ENCODE measurements at regions not wholly inside any gene's neighbourhood (a gene's known extent, or its start where the extent isn't known, plus 50 kb on each side); places are given as distances from the start of the nearest gene placed in this dataset.
"Not testable (repeated sequence)": the region's sequence is repeated elsewhere in the genome, so short reads cannot be mapped to it uniquely, and the experiment has no call there.

DNA sequence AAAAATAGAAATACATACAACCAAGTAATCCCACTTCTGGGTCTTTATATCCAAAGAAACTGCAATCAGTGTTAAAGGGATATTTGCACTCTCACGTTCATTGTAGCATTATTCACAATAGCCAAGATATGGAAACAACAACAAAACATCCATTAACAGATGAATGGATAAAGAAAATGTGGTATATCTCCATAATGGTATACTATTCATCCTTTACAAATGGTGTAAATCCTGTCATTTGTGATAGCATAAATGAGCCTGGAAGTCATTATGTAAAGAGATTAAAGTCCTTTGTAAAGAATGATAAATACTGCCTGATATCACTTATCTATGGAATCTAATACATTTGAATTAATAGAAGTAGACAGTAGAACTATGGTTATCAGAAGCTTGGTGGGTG lies 327.7 kb downstream of the UTRN start:
- no peak for DNase-seq (ENCODE audit: low read depth, low spot score)

DNA sequence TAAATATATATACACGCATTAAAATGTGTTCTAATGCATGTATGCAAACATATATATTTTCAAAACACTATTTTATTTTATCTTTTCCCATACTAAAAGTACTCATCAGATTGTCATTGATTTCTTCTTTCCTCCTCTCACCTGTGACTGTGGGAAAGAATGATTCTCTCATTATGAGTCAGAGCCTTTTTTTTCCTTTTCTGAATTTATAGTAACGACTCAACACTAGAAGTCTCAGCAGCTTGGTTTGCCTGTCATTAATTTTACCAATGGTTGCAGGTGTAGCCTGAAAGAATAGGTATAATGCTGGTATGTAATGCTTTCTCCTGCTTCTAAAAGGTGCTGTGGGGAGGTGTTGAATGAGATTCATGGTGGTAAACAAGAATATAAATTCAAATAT lies 328.7 kb downstream of the UTRN start:
- DNase-seq (ENCODE audit: low read depth, low spot score): no peak

DNA sequence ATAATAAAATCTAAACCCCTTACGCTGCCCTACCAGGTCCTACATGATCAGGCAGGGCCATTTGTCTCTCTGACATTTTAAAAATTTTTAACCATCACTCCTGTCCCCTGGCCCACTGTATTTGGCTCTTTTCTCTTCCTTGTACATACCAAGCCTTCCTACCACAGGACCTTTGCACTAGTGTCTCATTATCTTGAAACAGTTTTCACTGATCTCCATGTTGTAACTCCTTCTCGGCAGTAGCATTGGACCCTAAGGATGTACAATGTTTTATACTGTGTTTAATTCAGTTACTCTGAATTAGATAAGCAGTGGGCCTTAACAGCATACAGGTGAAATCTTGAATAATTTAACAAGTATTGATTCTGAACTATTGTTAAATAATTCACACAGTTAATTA lies 330.7 kb downstream of the UTRN start:
- DNase-seq (ENCODE audit: low read depth, low spot score): no peak

DNA sequence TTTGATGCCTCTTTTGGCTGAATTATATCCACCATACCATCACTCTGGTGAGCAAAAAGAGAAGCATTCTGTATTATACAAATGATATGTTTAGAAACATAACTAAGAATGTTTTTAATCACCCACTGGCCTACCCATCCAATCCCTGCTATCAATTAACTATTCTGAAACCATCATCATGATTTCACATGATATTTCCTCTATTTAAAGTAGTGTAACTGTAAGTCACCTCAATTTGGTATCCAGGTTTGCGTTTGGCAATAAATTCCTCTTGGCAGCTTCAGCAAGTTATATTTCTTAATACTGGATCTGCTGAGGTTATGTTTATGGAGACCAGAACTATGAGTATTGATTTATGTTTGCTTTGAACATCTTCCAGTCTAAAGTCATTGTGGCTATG lies 332.1 kb downstream of the UTRN start:
- DNase-seq (ENCODE audit: low read depth, low spot score): no peak

DNA sequence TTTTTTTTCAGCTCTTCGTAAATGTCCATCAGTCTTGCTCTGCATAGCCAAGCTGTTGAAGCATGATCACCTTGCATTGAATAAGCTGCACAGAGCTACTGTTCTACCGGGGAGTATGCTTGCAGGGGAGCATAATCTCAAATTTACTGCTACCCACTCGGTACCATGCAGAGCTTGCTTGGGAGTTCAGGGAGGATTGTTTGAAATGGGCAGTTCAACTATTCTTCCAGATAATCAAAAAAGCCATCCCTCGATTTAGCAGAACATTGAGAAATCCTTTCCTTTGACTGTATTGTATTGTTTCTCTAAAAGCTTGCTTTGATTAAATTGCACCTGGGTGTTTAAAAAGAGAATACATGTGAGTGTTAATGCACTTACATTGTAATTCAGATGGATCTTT lies 332.6 kb downstream of the UTRN start:
- no peak for DNase-seq (ENCODE audit: low read depth, low spot score)

DNA sequence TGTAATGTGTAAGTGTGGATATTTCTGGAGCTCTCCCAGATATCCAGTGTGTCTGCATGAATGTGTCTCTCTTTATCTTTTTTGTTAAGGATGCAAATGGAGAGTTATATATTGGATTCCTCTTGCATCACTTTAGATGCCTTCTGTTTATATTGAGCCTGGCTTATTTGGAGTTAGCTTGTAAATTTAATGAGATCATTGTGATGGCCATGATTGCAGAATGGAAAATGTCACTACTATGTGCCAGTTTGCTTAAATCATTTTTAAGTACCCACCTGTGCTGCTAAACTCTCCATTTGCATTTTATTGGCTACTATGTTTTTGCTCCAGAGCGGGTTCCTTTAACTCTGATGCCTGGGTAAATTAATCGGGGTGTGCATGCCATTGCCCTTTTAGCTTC lies 334.8 kb downstream of the UTRN start:
- DNase-seq (ENCODE audit: low read depth, low spot score): no peak

DNA sequence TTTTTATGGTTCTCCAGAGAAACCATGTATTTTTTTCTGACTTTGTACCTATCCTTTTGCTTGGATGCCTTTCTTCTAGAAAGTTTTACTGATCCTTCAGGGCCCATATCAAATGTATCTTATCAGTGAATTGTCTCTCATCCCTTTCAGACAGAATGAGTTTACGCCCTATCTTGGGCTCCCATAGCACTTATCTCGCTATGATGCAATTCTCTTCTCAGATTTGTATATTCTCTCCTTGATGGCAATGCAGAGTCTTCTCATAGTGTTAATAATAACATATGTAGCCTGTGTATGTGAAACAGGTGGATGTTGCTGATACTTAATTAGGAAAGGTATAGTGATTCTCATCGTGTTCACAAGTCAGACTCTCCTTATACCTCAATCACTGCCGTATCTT lies 336.2 kb downstream of the UTRN start:
- no peak for DNase-seq (ENCODE audit: low read depth, low spot score)

DNA sequence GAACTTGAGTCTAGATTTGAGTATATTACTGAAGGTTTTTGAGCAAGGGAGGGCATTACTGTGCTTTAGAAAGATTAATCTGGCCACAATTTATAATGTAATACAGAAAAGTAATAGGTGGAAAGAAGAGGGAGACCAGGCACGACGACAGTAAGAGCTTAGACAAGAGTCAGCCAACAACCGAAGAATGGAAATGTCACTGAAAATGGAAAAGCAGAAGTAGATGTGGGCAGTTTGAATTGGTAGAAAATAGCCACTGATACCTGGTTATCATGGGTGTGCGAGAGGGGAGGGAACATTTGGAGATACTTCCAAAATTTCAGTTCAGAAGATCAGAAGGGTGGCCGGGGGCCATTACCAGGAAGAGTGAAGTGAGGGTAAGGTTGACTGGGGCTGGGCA lies 339.1 kb downstream of the UTRN start:
- DNase-seq (ENCODE audit: low read depth, low spot score): no peak

DNA sequence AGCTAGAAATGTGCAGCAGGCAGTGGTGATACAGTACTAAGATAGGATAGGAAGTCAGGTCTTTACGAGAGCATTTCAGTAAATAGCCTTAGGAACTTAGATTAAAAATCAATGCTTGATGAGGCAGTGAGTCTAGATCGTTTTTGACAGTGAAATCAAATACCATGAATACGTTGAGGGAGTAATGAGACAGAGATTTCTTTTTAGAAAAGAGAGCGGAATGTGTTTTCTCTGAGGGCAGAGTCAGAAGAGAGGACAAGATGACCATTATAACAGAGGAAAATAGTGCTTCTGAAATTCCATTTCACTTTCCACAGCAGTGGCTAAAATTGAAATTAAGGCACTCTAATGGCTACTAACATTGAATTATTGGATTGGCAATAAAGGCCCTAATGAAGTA lies 339.6 kb downstream of the UTRN start:
- DNase-seq (ENCODE audit: low read depth, low spot score): no peak

DNA sequence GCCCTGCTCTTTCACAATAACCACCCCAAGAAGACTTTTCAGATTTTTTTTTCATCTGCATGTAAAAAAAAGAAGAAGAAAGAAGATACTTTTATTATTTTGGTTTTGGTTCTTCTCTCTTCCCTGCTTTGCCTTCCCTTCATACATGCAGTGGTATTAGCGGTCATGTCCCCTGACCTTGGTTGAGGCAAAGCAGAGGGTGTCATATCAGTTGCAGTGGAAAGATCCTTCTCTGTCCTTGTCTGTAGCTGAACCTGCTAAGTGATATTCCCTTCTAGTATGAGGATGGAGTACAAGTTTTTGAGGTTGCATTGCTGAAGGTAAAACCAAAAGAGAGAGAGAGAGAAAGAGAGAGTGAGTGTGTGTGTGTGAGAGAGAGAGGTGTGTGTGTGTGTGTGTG lies 345.7 kb downstream of the UTRN start:
- no peak for DNase-seq (ENCODE audit: low read depth, low spot score)

DNA sequence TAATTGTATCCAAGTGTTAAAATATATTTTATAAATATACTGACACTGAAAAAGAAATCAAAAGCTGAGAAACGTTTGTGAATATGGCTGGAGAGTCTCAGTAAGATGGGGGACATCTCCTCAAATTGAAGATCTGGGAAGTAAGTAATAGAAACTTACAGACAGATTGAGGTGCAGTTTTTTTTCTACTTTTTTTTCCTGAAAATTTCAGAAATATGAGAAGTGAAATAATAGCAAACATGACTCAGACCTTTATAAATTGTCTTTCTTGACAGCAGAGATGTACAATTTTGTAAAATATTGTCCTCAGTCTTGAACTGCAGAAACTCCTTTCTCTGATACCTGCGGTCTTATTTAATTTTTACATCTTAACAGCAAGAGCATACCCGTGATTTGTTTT lies 347.1 kb downstream of the UTRN start:
- DNase-seq (ENCODE audit: low read depth, low spot score): no peak

DNA sequence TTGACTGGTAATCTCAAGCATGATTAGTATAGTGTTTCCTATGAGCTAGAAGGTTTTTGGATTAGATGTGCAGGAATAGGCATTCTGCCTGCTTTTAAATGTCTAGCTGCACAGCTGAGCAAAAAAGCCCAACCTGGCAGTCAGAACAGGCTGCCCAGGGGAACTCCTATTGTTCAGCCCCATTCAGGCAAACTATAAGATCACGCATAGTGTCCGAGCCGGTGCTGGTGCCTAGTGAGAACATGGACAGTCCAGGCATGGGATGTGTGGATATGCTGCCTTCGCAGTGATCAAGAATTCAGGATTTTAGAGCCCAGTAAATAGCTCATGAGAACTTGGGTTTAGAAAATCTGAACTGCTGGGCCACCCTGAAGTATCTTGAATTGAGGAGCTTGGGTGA lies 348.8 kb downstream of the UTRN start:
- no peak for DNase-seq (ENCODE audit: low read depth, low spot score)

DNA sequence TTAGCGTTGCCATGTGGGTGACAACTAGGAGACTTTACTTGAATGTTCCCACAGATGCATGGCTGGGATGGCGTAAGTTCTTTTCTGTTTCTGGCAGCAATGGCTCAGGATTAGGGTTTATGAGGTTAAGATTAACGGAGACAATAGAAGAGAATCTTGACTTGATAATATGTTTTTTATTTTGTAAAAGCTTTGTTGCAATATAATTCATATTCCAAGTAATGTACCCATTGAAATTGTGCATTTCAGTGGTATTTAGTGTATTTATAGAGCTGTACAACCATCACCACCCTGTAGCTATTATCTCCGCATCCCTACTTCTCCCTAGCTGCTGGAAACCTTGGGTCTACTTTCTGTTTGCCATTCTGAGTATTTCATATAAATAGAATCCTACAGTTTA lies 349.2 kb downstream of the UTRN start:
- DNase-seq (ENCODE audit: low read depth, low spot score): no peak

DNA sequence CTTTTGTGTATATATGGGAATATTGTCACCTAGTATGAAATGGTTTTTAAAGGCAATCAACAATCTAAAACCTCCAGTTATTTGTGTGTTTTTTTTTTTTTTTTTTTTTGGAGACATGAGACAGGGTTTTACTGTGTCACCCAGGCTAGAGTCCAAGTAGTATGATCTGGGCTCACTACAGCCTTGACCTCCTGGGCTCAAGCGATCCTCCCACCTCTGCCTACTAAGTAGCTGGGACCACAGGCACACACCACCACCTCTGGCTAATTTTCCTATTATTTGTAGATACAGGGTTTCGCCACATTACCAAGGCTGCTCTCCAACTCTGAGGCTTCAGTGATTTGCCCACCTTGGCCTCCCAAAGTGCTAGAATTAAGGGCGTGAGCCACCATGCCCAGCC lies 349.9 kb downstream of the UTRN start:
- no peak for DNase-seq (ENCODE audit: low read depth, low spot score)

DNA sequence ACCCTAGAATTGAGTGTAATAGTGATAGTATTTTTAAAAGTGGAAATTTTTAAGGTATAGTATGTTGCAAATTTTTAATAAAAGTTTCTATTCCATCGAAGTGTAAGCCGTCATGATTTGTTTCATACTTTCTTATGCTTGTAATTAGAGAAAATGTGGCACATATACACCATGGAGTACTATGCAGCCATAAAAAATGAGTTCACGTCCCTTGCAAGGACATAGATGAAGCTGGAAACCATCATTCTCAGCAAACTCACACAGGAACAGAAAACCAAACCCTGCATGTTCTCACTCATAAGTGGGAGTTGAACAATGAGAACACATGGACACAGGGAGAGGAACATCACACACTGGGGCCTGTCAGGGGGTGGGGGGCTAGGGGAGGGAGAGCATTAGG lies 350.9 kb downstream of the UTRN start:
- DNase-seq (ENCODE audit: low read depth, low spot score): not testable (repeated sequence)

DNA sequence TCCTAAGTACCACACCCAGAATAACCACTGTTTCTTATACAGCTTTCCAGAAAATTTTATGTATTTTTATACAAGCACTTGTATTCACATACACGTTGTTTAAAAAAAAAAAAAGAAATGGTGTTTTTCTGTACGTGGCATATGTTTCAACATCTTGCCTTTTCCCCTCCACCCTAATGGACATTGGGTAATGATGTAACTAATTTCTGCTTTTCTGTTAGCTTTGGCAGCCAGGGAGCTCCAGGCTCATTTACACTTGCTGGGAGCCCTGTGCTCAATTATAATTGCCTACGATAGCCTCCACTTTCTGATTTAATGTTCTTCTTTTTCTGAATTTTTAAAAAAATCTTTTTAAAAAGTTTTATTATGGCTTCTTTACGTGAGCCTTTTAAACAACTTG lies 352.4 kb downstream of the UTRN start:
- DNase-seq (ENCODE audit: low read depth, low spot score): no peak

DNA sequence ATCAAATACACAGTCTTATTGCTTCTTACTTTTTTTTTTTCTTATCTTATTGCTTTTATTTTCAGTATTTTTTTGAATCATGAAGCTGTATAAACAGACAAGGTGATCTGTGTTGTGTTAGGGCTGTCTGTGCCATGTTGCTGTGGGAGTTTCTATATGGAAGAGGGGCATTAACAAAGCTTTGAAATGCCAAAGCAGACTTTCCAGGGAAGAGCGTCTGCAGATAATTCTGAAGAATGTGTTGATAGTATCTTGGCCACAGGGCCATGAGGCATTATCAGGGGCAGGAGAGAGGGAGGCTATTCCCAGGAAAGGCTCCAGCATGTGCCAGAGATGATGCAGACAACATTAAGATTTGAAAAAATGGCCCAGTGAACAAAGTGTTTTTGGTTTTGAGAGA lies 354.5 kb downstream of the UTRN start:
- no peak for DNase-seq (ENCODE audit: low read depth, low spot score)

DNA sequence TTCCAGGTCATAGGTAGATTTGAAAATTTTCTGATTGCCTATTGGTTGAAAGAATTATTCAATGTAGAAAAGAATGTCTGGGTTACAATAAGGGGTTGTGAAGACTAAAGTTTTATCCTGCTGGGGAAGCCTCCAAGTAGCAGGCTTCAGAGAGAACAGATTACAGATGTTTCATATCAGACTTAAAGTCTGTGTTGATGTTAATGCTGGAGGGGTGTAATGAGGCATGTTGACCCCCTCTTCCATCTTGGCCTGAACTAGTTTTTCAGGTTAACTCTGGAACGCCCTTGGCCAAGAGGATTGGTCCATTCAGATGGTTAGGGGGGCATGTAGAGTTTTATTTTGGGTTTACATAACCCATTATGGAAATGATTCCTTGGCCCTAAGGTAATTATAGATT lies 356.2 kb downstream of the UTRN start:
- no peak for DNase-seq (ENCODE audit: low read depth, low spot score)

DNA sequence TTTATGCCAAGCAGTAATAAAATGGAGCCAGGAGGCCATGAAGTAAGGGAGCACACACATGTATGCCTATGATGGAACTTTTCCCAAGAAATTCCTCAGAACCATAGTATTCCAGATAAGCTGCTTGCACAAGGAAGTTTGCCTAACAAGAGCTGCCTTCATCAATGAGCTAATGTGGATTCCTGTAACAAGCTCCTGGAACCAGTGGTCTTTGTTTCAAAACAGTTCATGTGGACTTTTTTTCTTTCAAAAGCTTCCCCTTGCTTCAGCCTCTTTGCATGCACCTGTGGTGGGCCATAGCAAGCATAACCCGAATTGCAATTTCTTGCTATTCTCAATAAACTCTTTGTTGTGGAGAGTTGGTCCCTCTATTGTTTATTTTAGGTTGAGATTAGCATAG lies 359.6 kb downstream of the UTRN start:
- DNase-seq (ENCODE audit: low read depth, low spot score): no peak

DNA sequence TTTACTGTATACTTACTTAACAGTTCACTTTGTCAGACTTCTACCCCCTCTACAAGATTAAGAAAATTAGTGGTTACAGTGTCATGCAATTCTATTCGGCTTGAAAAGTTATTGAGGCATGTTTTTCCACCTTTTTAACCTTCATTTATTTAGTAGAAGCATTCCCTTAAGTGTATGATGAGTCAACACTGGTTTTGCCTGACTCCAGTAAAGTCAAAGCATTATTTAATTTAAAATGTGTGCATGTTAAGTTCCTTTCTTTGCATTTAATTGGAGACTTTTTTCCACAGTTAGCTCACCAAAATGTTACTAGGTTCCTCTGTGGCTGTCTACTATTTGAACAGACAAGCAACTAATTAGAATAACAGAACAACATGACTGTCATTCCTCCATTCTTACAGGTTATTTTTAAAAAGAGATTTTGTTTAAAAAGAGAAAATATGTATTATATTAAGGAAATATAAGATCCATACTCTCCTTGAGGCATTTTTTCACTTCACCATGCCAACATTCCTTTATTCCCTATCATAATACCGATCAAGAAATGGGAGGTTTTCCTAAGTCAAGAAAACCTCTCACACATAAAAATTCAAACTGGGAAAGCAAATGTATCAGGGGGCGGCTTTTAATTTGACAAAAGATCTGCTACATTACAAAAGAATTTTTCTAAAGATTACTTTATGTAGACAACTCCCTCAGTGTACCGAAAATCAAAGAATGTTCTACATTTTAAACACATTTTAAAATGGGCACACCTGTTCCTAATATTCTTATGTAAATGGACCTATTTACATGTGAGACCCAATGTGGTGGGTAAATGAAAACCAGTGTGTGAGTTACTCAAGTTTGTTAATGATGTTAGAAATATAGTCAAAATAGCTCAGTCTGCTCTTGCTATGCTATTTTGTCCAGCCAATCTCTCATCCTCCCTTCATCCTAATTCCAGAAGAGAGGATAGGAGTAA lies 361.2 kb downstream of the UTRN start:
- DNase-seq (ENCODE audit: low read depth, low spot score): no peak

DNA sequence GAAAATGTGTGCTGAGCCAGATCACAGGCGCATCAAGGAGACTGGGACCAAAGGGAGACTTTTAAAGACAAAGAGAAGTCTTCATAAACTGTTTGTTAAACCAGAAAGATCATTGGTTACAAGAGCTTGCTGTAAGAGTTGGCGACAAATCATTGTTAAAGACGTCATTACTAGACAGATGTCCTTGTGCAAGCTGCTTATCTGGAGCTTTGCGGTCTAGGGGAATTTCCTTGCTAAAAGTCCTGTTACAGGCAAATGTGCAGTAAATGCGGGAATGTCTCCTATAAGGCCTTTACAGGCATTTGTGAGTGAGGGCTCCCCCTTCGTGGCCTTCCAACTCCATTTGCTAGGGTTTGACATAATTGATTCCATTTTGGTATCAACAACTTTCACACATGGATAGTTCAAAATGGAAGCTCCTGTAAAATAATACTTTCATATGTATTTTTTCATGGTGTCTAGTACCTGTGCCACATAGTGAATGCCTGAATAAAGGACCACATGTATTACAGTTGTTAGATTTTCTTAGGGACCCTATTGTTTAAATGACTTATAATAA lies 362.4 kb downstream of the UTRN start:
- DNase-seq (ENCODE audit: low read depth, low spot score): no peak

DNA sequence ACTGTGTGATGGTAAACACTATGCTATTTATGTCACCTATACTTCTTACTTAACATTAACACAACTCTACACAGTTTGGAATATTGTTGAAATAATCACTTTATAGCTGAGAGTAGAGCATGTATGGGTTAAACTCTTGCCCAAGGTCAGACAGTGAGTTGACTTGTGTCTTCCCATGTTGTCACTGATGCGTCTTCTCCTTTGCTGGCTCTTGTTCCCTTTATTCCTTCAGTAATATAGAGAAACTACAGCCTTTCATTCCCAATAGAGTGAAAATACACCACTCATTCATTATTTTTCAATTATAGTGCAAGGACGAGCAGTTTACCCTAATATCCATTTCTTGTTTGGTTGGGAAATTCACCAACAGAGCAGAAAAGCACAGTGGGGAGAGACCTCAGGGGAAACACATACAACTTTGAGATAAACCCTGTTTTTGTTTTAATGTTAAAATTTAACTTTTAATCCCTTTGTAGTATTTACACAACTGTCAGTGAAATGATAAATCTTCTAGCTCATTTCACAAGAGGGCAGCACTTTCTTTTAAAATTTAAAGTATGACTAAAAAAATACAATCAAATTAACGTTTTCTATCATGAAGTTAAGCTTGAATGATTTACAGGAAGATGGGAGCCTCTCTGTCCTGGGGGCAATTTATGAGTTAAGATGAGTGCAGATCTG lies 363.0 kb downstream of the UTRN start:
- DNase-seq (ENCODE audit: low read depth, low spot score): no peak

DNA sequence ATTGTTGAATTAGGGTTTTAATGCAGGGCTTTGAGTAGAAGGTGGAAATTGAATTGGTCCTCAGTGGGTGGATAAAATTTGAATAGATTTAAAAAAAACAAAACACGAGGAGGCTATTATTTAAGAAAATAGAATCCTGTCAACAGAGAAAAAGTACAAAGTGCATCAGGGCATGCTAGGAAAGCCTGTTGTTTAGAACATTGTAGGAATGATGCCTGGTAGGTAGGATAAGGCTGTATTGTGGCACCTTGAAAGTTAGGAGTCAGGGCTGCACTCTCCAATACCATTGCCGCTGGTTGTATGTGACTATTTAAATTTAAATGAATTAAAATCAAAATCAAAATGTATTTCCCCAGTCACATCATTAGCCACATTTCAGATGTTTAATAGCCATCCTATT lies 363.9 kb downstream of the UTRN start:
- DNase-seq (ENCODE audit: low read depth, low spot score): no peak
